K562 (cell line): ENCODE measurements at regions not wholly inside any gene's neighbourhood (a gene's known extent, or its start where the extent isn't known, plus 50 kb on each side); places are given as distances from the start of the nearest gene placed in this dataset.
"Not testable (repeated sequence)": the region's sequence is repeated elsewhere in the genome, so short reads cannot be mapped to it uniquely, and the experiment has no call there.

Experiments
- REST ChIP-seq, 2 experiments: fragments of 450-650 bp; formaldehyde crosslinking in 1 of 2; IDR thresholded peaks; 2 replicates each; pipeline versions ENCODE4 v1.4.0 to v1.6.1; 2014 to 2020; ENCODE audit warnings: mild to moderate bottlenecking in 2 of 2, borderline replicate concordance in 1 of 2, low read depth in 1 of 2
- ZNF174 ChIP-seq: fragments of 250-450 bp; sonication (Bioruptor Pico); IDR thresholded peaks from 2 replicates; pipeline ENCODE4 v1.4.0; 2020; ENCODE audit warnings: mild to moderate bottlenecking
- ZNF232 ChIP-seq: sonication (generic); formaldehyde crosslinking; IDR thresholded peaks from 2 replicates; pipeline ENCODE4 v1.8.0; 2022; ENCODE audit warnings: mild to moderate bottlenecking, missing genetic modification reagents

GRCh38 chr16:52104993-52105392, 441.9 kb downstream of the TOX3 start:
- not testable (repeated sequence) for TF ChIP-seq ZNF232 (CRISPR knock-in tag); ZNF174 (CRISPR knock-in tag); REST (IDR thresholded peaks at IDR 0.05; ENCODE audit: borderline replicate concordance); REST (CRISPR knock-in tag; IDR thresholded peaks at IDR 0.05; ENCODE audit: low read depth)
